Testis (tissue), 2 donors: ENCODE measurements at regions not wholly inside any gene's neighbourhood (a gene's known extent, or its start where the extent isn't known, plus 50 kb on each side); places are given as distances from the start of the nearest gene placed in this dataset.

Experiments used
- DNase-seq: peaks from one replicate; pipeline ENCODE4 v3.0.0-alpha.2; 2019
- H3K27ac ChIP-seq, 2 donors: fragments of 200-600 bp; sonication (generic); one replicate each; pipeline ENCODE4 v1.5.1; 2019
- H3K27me3 ChIP-seq: fragments of 200-600 bp; sonication (generic); one replicate; pipeline ENCODE4 v1.5.1; 2019
- H3K36me3 ChIP-seq: fragments of 200-600 bp; sonication (generic); one replicate; pipeline ENCODE4 v1.5.1; 2017; ENCODE audit warnings: low read depth; ENCODE audit errors: missing control alignments
- H3K4me1 ChIP-seq: fragments of 200-600 bp; sonication (generic); one replicate; pipeline ENCODE4 v1.5.1; 2019
- H3K4me3 ChIP-seq, 2 donors: fragments of 200-600 bp; sonication (generic); one replicate each; pipeline ENCODE4 v1.5.1; 2017 to 2019
- H3K9me3 ChIP-seq: fragments of 200-600 bp; sonication (generic); one replicate; pipeline ENCODE4 v1.5.1; 2017
- CTCF ChIP-seq, 3 experiments: fragments of 450-650 bp in 2 of 3; fragments of 200-600 bp in 1 of 3; sonication (generic) in 1 of 3; IDR thresholded peaks; one replicate each; pipeline ENCODE4 v1.5.1; 2016 to 2019; ENCODE audit warnings: antibody characterized with exemption in 3 of 3, mild to moderate bottlenecking in 2 of 3, moderate library complexity in 1 of 3
- POLR2A ChIP-seq: fragments of 450-650 bp; IDR thresholded peaks from one replicate; pipeline ENCODE4 v1.6.1; 2017; ENCODE audit warnings: antibody characterized with exemption, mild to moderate bottlenecking, moderate library complexity
- WGBS, 2 donors: methylation state at CpG; one replicate each; pipeline ENCODE4 v1.1.5; 2018; 5-methylcytosine and 5-hydroxymethylcytosine counted together
- intact Hi-C: fragments of 100-400 bp; cut with DNase I; formaldehyde crosslinking; loops from one replicate; pipeline ENCODE4 v1.15.1; 2023; ENCODE audit warnings: low total_unique reads

- H3K36me3 ChIP-seq, result no peaks in the 10 kb centered on the region
- no peak overlapping the region for H3K4me3 ChIP-seq
- no peaks in the 10 kb centered on the region for H3K27me3 ChIP-seq
- DNase-seq, result no peak
- TF ChIP-seq POLR2A, result no peak
- no peak for TF ChIP-seq CTCF (IDR thresholded peaks at IDR 0.05)
- intact Hi-C loops, result no loop called here
- H3K27ac ChIP-seq, result no peak overlapping the region
- no peaks in the 10 kb centered on the region for H3K4me1 ChIP-seq
- 64 to 70% methylated on average over 6 of the region's 6 CpGs for WGBS, 2 donors
- no peaks in the 10 kb centered on the region for H3K9me3 ChIP-seq
Observed at GRCh38 chr1:99110140-99111041, 105.7 kb upstream of the PLPPR5 start.

GRCh38 chr1:99115231-99115630 is 110.6 kb upstream of the PLPPR5 start:
- H3K9me3 ChIP-seq, result no peaks in the 10 kb centered on the region
- H3K36me3 ChIP-seq, result no peaks in the 10 kb centered on the region
- intact Hi-C loops, result no loop called here
- no peak for DNase-seq
- H3K4me3 ChIP-seq, result no peak overlapping the region
- no peak overlapping the region for H3K27ac ChIP-seq
- TF ChIP-seq CTCF (IDR thresholded peaks at IDR 0.05) (no peak), POLR2A (no peak)
- WGBS, 2 donors, result 82 to 88% methylated on average over 2 of the region's 2 CpGs
- no peaks in the 10 kb centered on the region for H3K4me1 ChIP-seq
- H3K27me3 ChIP-seq, result no peaks in the 10 kb centered on the region

GRCh38 chr1:99119188-99119587 is 114.5 kb upstream of the PLPPR5 start:
- no peaks in the 10 kb centered on the region for H3K36me3 ChIP-seq
- no peak for DNase-seq
- WGBS, 2 donors, result 20 to 34% methylated on average over 2 of the region's 2 CpGs
- TF ChIP-seq CTCF (IDR thresholded peaks at IDR 0.05), result no peak
- TF ChIP-seq POLR2A, result no peak
- no peaks in the 10 kb centered on the region for H3K27me3 ChIP-seq
- intact Hi-C loops, result no loop called here
- no peaks in the 10 kb centered on the region for H3K4me1 ChIP-seq
- no peak overlapping the region for H3K27ac ChIP-seq
- H3K4me3 ChIP-seq, result no peak overlapping the region
- no peaks in the 10 kb centered on the region for H3K9me3 ChIP-seq

- no peak for DNase-seq
- Histone ChIP-seq H3K4me1 (no peaks in the 10 kb centered on the region), H3K27ac (no peak overlapping the region), H3K27me3 (no peaks in the 10 kb centered on the region), H3K9me3 (no peaks in the 10 kb centered on the region), H3K36me3 (no peaks in the 10 kb centered on the region), H3K4me3 (no peak overlapping the region)
- TF ChIP-seq POLR2A, result no peak
- no peak for TF ChIP-seq CTCF (IDR thresholded peaks at IDR 0.05)
- intact Hi-C loops, result no loop called here
- WGBS, 2 donors, result 87 to 90% methylated on average over 4 of the region's 4 CpGs
Observed at GRCh38 chr1:99122039-99122438, 117.4 kb upstream of the PLPPR5 start.

- H3K36me3 ChIP-seq, result no peaks in the 10 kb centered on the region
- no peak for DNase-seq
- no peaks in the 10 kb centered on the region for H3K27me3 ChIP-seq
- no peaks in the 10 kb centered on the region for H3K9me3 ChIP-seq
- intact Hi-C loops, result no loop called here
- no peak for TF ChIP-seq POLR2A
- no peak for TF ChIP-seq CTCF (IDR thresholded peaks at IDR 0.05)
- H3K4me3 ChIP-seq, result no peak overlapping the region
- no peak overlapping the region for H3K27ac ChIP-seq
- H3K4me1 ChIP-seq, result no peaks in the 10 kb centered on the region
Observed at GRCh38 chr1:99123936-99124335, 119.3 kb upstream of the PLPPR5 start.
